ENCODE measurements at regions not wholly inside any gene's neighbourhood (a gene's known extent, or its start where the extent isn't known, plus 50 kb on each side); places are given as distances from the start of the nearest gene placed in this dataset.

GRCh38 chr2:239587311-239587731 lies 186.5 kb upstream of the HDAC4 start:
- no peak for TF ChIP-seq EZH2 (IDR thresholded peaks at IDR 0.05; ENCODE audit: low read length, missing control alignments)
- no peak for TF ChIP-seq CTCF (conservative IDR thresholded peaks at IDR 0.05 in 1 of 2, IDR thresholded peaks at IDR 0.05 in 1 of 2; ENCODE audit: low read depth in 1 of 2, low read length in 2 of 2)
